Parathyroid adenoma (tissue), 2 donors: ENCODE measurements at regions not wholly inside any gene's neighbourhood (a gene's known extent, or its start where the extent isn't known, plus 50 kb on each side); places are given as distances from the start of the nearest gene placed in this dataset.

Experiments
- H2AFZ ChIP-seq: fragments of 300-600 bp; sonication (generic); one replicate; pipeline ENCODE4 v1.7.0; 2017; ENCODE audit warnings: antibody characterized with exemption, mild to moderate bottlenecking
- H3K27ac ChIP-seq: fragments of 300-600 bp; sonication (generic); one replicate; pipeline ENCODE4 v1.7.0; 2017
- H3K27me3 ChIP-seq: fragments of 300-600 bp; sonication (generic); one replicate; pipeline ENCODE4 v1.7.0; 2017; ENCODE audit warnings: low read length; ENCODE audit not compliant: control insufficient read depth, insufficient read depth
- H3K36me3 ChIP-seq: fragments of 300-600 bp; sonication (generic); one replicate; pipeline ENCODE4 v1.7.0; 2017; ENCODE audit warnings: low read length; ENCODE audit not compliant: control insufficient read depth, insufficient read depth
- H3K4me1 ChIP-seq: fragments of 300-600 bp; sonication (generic); one replicate; pipeline ENCODE4 v1.7.0; 2017; ENCODE audit warnings: control low read depth
- H3K4me2 ChIP-seq: fragments of 300-600 bp; sonication (generic); one replicate; pipeline ENCODE4 v1.7.0; 2017; ENCODE audit warnings: low read length
- H3K4me3 ChIP-seq: fragments of 300-600 bp; sonication (generic); one replicate; pipeline ENCODE4 v1.7.0; 2017; ENCODE audit warnings: low read depth, low read length
- H3K79me2 ChIP-seq: fragments of 300-600 bp; sonication (generic); one replicate; pipeline ENCODE4 v1.7.0; 2017; ENCODE audit warnings: control low read depth
- H3K9ac ChIP-seq: fragments of 300-600 bp; sonication (generic); one replicate; pipeline ENCODE4 v1.7.0; 2017; ENCODE audit warnings: mild to moderate bottlenecking
- H3K9me3 ChIP-seq: fragments of 300-600 bp; sonication (generic); one replicate; pipeline ENCODE4 v1.7.0; 2017; ENCODE audit warnings: low read length; ENCODE audit not compliant: control insufficient read depth
- CTCF ChIP-seq: fragments of 300-600 bp; sonication (generic); IDR thresholded peaks from one replicate; pipeline ENCODE4 v1.7.0; 2017; ENCODE audit warnings: antibody characterized with exemption, mild to moderate bottlenecking
- donor health status: primary hyperparathyroidism.

- Histone ChIP-seq H3K4me2 (no peak overlapping the region), H3K4me1 (no peaks in the 10 kb centered on the region), H3K4me3 (no peak overlapping the region), H3K79me2 (no peaks in the 10 kb centered on the region), H3K27me3 (no peaks in the 10 kb centered on the region), H3K36me3 (no peaks in the 10 kb centered on the region), H3K9ac (no peak overlapping the region), H3K27ac (no peak overlapping the region), H3K9me3 (no peaks in the 10 kb centered on the region), H2AFZ (no peak overlapping the region)
- no peak for TF ChIP-seq CTCF
These were observed 375.0 kb downstream of the IRX2 start for GRCh38 chr5:2376486-2376885.

GRCh38 chr5:2375757-2376250 lies 375.7 kb downstream of the IRX2 start:
- Histone ChIP-seq H3K4me2 (no peak overlapping the region), H3K79me2 (no peaks in the 10 kb centered on the region), H3K27ac (no peak overlapping the region), H3K36me3 (no peaks in the 10 kb centered on the region), H3K4me3 (no peak overlapping the region), H3K9me3 (no peaks in the 10 kb centered on the region), H2AFZ (no peak overlapping the region), H3K9ac (no peak overlapping the region), H3K4me1 (no peaks in the 10 kb centered on the region), H3K27me3 (no peaks in the 10 kb centered on the region)
- TF ChIP-seq CTCF, result no peak

GRCh38 chr5:2375291-2375690 lies 376.2 kb downstream of the IRX2 start:
- no peak for TF ChIP-seq CTCF
- H3K4me3 ChIP-seq, result no peak overlapping the region
- H3K79me2 ChIP-seq, result no peaks in the 10 kb centered on the region
- no peaks in the 10 kb centered on the region for H3K9me3 ChIP-seq
- no peak overlapping the region for H3K9ac ChIP-seq
- no peaks in the 10 kb centered on the region for H3K4me1 ChIP-seq
- no peaks in the 10 kb centered on the region for H3K36me3 ChIP-seq
- H3K27me3 ChIP-seq, result no peaks in the 10 kb centered on the region
- no peak overlapping the region for H3K4me2 ChIP-seq
- H3K27ac ChIP-seq, result no peak overlapping the region
- H2AFZ ChIP-seq, result no peak overlapping the region

- Histone ChIP-seq H3K79me2 (no peaks in the 10 kb centered on the region), H3K9ac (no peak overlapping the region), H3K27ac (no peak overlapping the region), H3K4me3 (no peak overlapping the region), H3K36me3 (no peaks in the 10 kb centered on the region), H3K4me2 (no peak overlapping the region), H3K4me1 (no peaks in the 10 kb centered on the region), H3K27me3 (no peaks in the 10 kb centered on the region), H2AFZ (no peak overlapping the region), H3K9me3 (no peaks in the 10 kb centered on the region)
- no peak for TF ChIP-seq CTCF
These were observed 376.8 kb downstream of the IRX2 start for GRCh38 chr5:2374703-2375102.

GRCh38 chr5:2373631-2374030 lies 377.8 kb downstream of the IRX2 start:
- H3K9me3 ChIP-seq, result no peaks in the 10 kb centered on the region
- H3K79me2 ChIP-seq, result no peaks in the 10 kb centered on the region

More at GRCh38 chr5:2373631-2374030, 377.8 kb downstream of the IRX2 start:
- H3K4me2 ChIP-seq, result no peak overlapping the region
- no peaks in the 10 kb centered on the region for H3K27me3 ChIP-seq
- H3K36me3 ChIP-seq, result no peaks in the 10 kb centered on the region
- no peak overlapping the region for H3K4me3 ChIP-seq
- no peak overlapping the region for H2AFZ ChIP-seq
- no peak for TF ChIP-seq CTCF
- no peaks in the 10 kb centered on the region for H3K4me1 ChIP-seq
- H3K9ac ChIP-seq, result no peak overlapping the region
- no peak overlapping the region for H3K27ac ChIP-seq
